GM12874 (cell line): ENCODE measurements at regions not wholly inside any gene's neighbourhood (a gene's known extent, or its start where the extent isn't known, plus 50 kb on each side); places are given as distances from the start of the nearest gene placed in this dataset.

Source experiments
- CTCF ChIP-seq: IDR thresholded peaks from 2 replicates; pipeline ENCODE4 v1.5.1; 2011; ENCODE audit warnings: low read depth, mild to moderate bottlenecking, control low read depth, low read length, moderate library complexity; ENCODE audit not compliant: insufficient read depth

- no peak for TF ChIP-seq CTCF
Observed at GRCh38 chr7:89559596-89559995, 594.7 kb upstream of the STEAP1 start.

- no peak for TF ChIP-seq CTCF
Observed at GRCh38 chr7:89563597-89563996, 590.7 kb upstream of the STEAP1 start.

GRCh38 chr7:89584896-89585295 is 569.4 kb upstream of the STEAP1 start:
- TF ChIP-seq CTCF, result no peak

- no peak for TF ChIP-seq CTCF
Observed at GRCh38 chr7:89593125-89593524, 561.1 kb upstream of the STEAP1 start.

GRCh38 chr7:89602984-89603383 is 551.3 kb upstream of the STEAP1 start:
- no peak for TF ChIP-seq CTCF

GRCh38 chr7:89605362-89605761 is 548.9 kb upstream of the STEAP1 start:
- no peak for TF ChIP-seq CTCF

- no peak for TF ChIP-seq CTCF
Observed at GRCh38 chr7:89606511-89606910, 547.8 kb upstream of the STEAP1 start.

- TF ChIP-seq CTCF, result no peak
Observed at GRCh38 chr7:89607792-89608191, 546.5 kb upstream of the STEAP1 start.
